HG03045 (cell line): ENCODE measurements at regions not wholly inside any gene's neighbourhood (a gene's known extent, or its start where the extent isn't known, plus 50 kb on each side); places are given as distances from the start of the nearest gene placed in this dataset.

Experiments used
- ATAC-seq: cut with Tn5 transposase; IDR thresholded peaks from one replicate; pipeline ENCODE4 v1.9.1; 2021; ENCODE audit warnings: mild to moderate bottlenecking, moderate library complexity; ENCODE audit not compliant: unreplicated experiment

DNA sequence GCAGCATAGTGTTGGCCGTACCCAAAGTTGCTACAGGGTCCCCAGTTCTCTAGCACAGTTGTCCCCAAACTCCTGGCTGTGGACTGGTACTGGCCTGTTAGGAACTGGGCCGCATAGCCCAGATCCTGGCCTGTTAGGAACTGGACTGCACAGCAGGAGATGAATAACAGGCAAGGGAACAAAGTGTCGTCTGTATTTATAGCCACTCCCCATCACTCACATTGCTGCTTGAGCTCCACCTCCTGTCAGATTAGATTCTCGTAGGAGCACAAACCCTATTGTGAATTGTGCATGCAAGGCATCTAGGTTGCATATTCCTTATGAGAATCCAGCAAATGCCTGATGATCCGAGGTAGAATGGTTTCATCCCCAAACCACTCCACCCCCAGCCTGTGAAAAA, 604.0 kb upstream of the LMCD1 start:
- ATAC-seq: no peak

GRCh38 chr3:7913283-7913682, 588.3 kb upstream of the LMCD1 start:
- ATAC-seq: no peak

- ATAC-seq: no peak
These were observed 586.3 kb upstream of the LMCD1 start for GRCh38 chr3:7915356-7915755.

DNA sequence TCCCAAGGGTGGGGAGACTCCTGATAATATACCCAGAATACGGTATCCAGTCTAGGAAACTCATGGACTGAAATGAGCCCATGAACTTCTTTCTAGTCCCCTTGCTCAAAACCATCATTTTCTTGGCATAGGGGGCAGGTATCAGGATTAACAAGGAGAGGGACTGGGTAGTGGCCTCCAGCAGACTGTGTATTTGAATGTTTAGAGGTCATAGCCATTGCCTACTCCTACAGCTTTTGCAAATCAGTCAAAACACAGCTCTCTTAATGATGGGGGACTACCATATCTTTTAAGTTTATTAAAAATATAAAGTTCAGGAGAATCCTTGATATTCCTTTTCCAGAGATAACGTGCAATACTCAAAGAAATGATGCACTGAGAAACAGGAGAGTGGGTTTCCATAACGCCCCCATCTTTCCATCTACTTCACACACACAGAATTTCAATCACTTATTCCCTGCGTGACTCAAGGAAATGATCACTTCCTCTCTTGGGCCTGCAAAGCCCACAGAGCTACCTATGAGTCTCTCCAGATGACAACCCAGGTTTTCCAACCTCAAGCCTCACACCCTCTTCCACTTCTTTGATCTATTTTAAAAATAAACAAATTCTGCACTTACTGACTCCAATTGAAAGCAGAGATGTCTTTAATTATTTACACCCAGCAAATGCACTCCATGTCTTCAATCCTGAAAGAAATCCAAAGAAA, 584.0 kb upstream of the LMCD1 start:
- no peak for ATAC-seq

DNA sequence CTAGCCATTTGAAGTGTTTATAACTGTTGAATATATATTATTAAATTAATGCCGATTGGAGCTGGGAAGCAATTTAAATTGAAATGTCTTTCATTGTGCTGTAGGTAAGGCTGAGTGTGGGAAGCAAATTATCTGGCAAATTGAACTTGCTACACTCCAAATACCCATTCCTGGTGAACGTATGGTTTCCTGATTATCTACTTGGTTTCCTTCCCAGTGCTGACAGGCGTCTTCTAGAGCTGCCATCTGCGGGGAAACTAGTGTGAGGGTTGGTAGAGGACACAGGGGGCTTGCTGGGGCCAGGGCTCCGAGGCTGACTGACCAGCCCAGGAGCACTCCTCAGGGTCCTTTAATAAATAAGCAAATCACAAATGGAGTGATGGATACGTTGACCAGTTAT, 581.4 kb upstream of the LMCD1 start:
- no peak for ATAC-seq

DNA sequence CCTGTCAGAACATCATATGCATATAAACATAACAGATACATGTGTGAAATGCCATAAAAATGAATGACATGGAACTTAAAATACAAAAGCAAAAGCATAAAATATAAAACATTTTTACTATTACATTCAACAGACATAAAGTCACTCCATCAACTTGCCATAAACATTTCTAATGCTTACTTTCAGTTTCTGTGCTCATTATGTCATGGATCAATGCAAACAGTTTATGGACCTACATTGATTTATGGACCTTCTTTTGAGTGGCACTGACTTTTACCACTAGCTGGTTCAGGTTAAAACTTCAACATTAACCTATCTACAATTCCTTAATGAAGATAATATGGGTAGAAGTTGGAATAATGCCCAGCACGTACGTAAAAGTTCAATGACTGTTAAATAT, 577.4 kb upstream of the LMCD1 start:
- ATAC-seq: no peak

GRCh38 chr3:7927015-7927414, 574.6 kb upstream of the LMCD1 start:
- ATAC-seq: no peak

DNA sequence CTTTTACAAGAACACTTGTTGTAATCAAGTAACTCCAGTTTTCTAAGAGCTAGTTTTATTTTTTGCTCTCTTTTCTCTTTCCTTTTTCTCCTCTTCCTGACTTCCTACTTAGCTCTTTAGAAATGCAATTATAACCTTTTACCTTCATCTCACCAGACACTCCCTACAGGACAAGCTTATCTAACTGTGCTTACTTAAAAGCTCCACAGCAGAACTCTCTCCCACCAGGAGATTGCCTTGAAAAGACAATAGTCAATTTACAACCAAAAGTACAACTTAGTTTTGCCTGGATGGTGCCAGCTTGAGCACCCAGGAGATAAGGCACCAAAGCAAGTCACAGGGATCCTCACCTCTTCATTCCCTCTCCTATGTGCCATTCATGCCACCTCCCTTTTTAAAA, 573.8 kb upstream of the LMCD1 start:
- ATAC-seq: no peak

DNA sequence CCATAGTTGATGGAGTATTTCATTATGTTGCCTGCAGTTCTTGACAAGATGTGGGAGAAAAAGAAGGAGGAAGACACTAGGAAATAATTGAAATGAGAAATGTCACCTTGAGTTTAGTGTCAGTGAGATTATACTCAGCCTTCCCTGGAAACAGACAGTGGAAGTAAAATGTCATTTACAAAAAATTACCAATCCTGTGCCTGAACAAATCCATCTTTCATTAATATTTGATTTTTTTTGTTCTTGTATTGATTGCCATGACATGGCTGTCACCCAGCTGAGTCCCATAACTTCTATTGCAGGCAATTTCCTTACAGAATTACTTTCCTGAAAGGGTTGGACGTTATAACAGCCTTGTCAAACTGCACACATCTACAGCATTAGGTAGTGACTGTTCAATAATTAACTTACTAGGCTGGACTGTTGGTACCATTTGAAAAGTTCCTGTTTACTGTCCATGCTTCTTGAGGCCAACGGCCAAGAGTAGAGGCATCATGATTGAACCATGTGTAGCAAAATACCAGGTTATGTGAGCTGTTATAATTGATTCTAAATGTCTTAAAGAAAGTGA, 572.2 kb upstream of the LMCD1 start:
- ATAC-seq: no peak

DNA sequence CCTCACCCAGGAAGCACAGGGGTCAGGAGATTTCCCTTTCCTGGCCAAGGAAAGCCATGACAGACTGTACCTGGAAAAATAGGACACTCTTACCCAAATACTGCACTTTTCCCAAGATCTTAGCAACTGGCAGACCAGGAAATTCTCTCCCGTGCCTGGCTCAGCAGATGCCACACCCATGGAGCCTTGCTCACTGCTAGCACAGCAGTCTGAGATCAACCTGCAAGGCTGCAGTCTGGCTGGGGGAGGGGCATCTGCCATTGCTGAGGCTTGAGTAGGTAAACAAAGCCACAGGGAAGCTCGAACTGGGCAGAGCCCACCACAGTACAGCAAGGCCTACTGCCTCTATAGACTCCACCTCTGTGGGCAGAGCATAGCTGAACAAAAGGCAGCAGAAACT, 567.3 kb upstream of the LMCD1 start:
- no peak for ATAC-seq

DNA sequence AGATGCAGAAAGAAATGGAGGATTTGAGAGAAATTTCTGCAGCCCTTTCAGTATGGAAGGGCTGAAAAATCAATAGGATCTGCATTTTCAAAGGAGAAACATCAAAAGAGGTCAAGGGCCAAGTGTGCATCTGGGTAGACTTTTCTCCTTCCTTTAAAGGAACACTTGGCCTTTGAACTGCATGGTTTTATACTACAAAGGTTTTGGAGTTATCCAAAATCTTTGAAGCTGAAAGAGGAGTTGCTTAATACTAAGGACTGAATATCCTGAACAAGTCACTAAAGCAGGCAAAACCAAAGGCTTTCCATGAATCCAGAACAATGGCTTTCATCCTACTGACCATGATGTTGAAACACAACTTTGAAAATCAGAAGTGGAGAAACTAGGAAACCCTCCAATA, 553.7 kb upstream of the LMCD1 start:
- ATAC-seq: no peak

DNA sequence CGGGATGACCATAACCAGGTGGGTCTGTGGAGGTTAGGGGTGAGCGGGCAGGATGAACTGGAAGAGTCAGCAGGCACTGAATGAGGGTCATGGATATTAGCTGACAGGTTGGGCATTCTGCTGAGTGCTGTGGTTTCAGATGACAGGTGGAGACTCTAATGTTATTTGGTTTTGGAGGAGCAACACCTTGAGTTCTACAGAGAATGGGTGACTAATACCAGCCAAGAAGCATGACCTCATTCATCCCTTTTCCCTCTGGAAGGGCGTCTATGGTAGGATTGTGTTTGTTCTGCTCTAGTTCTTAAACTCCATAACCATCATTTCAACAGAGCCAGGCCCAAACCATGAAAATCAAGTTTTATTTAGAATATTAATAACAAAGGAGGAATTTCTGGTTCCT, 550.7 kb upstream of the LMCD1 start:
- ATAC-seq: no peak

DNA sequence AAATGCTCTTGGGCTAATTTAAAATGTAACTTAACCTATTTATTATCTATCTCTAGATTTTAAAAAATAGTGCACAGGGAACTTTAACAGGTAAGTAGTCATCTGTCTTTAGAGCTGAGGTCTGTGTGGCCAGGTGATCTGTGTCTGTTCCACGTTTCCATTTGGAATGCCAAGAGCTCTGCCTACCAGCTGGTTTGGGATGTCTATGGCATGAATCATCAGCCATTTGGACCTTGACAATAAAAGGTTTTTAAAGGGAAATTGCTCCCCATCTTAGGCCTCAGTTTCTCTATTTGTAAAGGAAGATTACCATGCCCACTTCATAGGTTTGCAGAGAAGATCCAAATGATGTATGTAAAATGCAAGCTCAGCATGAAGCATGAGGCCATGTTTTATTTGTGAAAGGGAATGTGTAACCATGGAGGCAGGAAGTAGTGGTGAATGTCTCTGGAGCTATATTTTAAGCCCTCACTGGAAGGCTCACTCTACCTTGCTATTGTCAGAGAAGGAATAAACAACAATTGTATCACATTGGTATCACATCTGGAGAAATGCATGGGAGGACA, 548.1 kb upstream of the LMCD1 start:
- ATAC-seq: no peak

GRCh38 chr3:7957024-7957423, 544.6 kb upstream of the LMCD1 start:
- ATAC-seq: no peak

DNA sequence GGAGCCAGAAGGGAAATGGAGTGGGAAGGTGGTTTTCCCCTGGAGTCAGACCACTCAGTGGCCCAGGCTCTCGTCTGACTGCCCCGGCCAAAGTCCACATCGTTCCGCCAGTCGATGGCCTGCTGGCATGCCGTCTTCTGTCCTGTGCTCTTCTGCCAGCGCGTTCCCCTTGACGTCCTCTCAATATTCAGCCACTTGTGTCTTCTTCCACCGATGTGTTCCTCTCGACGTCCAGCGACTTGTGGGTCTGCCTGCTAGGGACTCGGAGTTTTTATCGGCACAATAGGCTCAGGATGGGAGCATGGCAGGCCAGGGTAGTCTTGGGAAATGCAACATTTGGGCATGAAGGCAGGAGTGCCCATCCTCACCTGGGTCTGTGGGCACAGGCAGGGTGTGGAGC, 542.5 kb upstream of the LMCD1 start:
- ATAC-seq: no peak

DNA sequence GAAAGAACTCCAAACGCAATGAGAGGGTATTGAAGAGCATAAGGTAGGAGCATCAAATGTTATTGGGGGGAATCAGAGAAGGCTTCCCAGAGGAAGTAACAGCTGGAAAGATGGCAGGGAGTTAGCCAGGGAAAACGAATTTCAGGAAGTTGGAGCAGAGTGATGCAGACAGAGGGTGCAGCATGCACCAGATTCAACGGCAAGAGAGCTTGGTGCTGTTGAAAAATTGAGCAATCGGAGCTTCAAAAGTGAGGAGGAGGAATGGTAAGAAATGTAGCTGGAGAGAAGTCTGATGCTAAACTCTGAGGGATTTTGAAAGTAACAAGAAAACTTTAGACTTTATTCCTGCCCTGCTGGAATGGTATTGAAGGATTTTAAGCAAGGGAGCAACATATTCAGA, 541.0 kb upstream of the LMCD1 start:
- no peak for ATAC-seq

GRCh38 chr3:7962301-7962700, 539.3 kb upstream of the LMCD1 start:
- no peak for ATAC-seq

GRCh38 chr3:7964899-7965298, 536.7 kb upstream of the LMCD1 start:
- ATAC-seq: no peak

DNA sequence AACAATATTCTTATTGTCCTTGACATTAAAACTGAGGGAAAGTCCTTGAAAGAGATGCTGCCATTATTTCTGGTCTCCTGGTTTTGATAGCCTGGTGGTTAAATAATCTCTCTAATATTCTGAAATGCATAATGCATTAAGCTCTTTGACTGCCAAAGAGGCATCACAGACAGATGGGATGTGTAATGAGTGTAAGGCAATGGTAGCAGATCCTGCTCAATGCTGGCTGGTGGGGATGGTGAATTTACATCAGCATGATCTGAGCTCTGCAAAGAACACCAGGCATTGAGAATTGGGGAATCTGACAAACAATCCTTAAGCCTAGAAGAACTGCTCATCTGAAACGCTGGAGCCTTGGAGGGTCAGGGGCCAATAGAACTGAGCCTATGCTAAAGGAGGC, 528.6 kb upstream of the LMCD1 start:
- ATAC-seq: no peak

DNA sequence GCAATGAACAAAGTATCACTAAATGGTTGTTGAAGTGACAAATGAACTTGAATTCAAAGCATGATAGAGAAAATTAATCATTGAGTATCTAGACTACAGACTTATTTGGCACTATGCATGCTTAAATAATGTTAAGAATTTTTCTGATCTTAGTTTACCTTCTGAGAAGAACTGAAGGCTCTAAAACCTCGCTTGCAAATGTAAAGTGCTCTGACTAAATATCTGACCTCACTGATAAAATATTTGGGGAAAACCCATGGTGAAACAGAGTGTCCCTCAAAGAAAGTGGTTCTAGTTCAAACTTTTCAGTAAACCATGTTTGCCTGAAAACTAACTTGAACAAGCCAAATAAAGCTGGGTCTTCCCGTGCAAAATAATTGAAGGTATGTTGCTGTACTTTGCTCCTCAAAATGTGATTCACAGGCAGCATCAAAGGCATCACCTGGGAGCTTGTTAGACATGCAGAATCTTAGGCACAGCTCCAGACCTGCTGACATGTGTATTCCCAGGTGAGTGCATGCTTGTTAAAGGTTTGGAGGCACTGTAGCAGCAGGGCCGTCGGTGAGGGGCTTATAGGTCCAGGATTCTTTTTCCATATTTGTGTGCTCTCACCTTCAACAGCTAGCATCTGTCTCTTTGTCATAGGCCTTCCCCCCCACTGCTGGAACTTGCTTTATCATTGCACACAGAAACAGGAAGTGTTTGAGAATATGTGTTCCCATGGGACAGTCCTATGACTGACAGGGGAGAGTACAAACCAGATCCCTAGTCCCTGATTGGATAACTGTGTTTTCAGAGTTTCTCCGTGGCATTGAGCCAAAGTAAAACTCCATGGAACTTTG, 524.2 kb upstream of the LMCD1 start:
- ATAC-seq: no peak

GRCh38 chr3:7978087-7978422, 523.6 kb upstream of the LMCD1 start:
- no peak for ATAC-seq

DNA sequence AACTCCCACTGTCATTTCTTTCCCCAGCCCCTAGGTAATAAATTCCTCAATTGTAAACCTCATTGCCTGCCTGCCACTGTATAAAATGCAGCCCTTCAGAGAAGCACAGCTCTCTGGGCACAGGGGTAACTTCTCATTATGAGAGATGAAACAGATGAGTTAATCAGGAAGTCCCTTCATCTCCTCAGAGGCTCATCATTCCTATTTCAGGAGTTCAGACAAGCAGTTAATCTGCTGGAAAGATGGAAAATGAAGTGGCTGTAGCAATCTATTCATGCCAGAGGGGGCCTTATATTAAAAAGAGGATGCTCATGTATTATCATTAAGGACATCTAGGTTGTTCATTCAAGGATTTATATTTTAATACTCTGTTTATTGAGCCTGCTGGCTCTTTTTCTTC, 519.5 kb upstream of the LMCD1 start:
- ATAC-seq: no peak
